Fibroblast of lung (primary cell): ENCODE measurements at regions not wholly inside any gene's neighbourhood (a gene's known extent, or its start where the extent isn't known, plus 50 kb on each side); places are given as distances from the start of the nearest gene placed in this dataset.

Experiments
- DNase-seq, 2 donors: peaks; one replicate each; pipeline versions ENCODE4 v3.0.0 to v3.0.0-alpha.2; 2010; ENCODE audit warnings: low read depth in 2 of 2
- H2AFZ ChIP-seq: 2 replicates; pipeline ENCODE4 v1.5.1; 2012; ENCODE audit warnings: low read length, control low read depth, inconsistent platforms
- H3K27ac ChIP-seq: 2 replicates; pipeline ENCODE4 v1.5.1; 2011; ENCODE audit warnings: low read length, control low read depth; ENCODE audit not compliant: insufficient read depth
- H3K27me3 ChIP-seq: 2 replicates; pipeline ENCODE4 v1.5.1; 2011; ENCODE audit warnings: mild to moderate bottlenecking, low read length; ENCODE audit not compliant: control insufficient read depth, insufficient read depth
- H3K36me3 ChIP-seq: 2 replicates; pipeline ENCODE4 v1.5.1; 2011; ENCODE audit warnings: low read length; ENCODE audit not compliant: control insufficient read depth, insufficient read depth
- H3K4me1 ChIP-seq: 2 replicates; pipeline ENCODE4 v1.5.1; 2011; ENCODE audit warnings: low read length; ENCODE audit not compliant: control insufficient read depth, insufficient read depth; ENCODE audit errors: extremely low read depth
- H3K4me2 ChIP-seq: 2 replicates; pipeline ENCODE4 v1.5.1; 2011; ENCODE audit warnings: low read length, control low read depth; ENCODE audit not compliant: insufficient read depth; ENCODE audit errors: extremely low read depth
- H3K4me3 ChIP-seq, 4 experiments: fragments of 200-600 bp in 1 of 4; sonication (generic) in 1 of 4; replicated peaks in 1 of 4; 2 replicates each; pipeline ENCODE4 v1.5.1; 2011 to 2016; ENCODE audit warnings: low read length in 4 of 4, low read depth in 3 of 4, mild to moderate bottlenecking in 3 of 4, control low read depth in 2 of 4, inconsistent platforms in 1 of 4, mixed read lengths in 1 of 4; ENCODE audit not compliant: insufficient read depth in 1 of 4; ENCODE audit errors: control extremely low read depth in 1 of 4
- H3K79me2 ChIP-seq: 2 replicates; pipeline ENCODE4 v1.5.1; 2012; ENCODE audit warnings: mild to moderate bottlenecking, low read length, inconsistent platforms; ENCODE audit not compliant: control insufficient read depth, insufficient read depth
- H3K9ac ChIP-seq: 2 replicates; pipeline ENCODE4 v1.5.1; 2011; ENCODE audit warnings: mild to moderate bottlenecking, low read length, control low read depth; ENCODE audit not compliant: insufficient read depth
- H3K9me3 ChIP-seq: 2 replicates; pipeline ENCODE4 v1.5.1; 2012; ENCODE audit warnings: low read depth, low read length; ENCODE audit not compliant: control insufficient read depth, insufficient read depth
- H4K20me1 ChIP-seq: 2 replicates; pipeline ENCODE4 v1.5.1; 2011; ENCODE audit warnings: low read length; ENCODE audit not compliant: control insufficient read depth, insufficient read depth; ENCODE audit errors: extremely low read depth
- CTCF ChIP-seq, 2 donors: IDR thresholded peaks in 1 of 2; conservative IDR thresholded peaks in 1 of 2; 1 replicate in 1 of 2; 2 replicates in 1 of 2; pipeline ENCODE4 v1.5.1; 2011 to 2012; ENCODE audit warnings: low read length in 2 of 2, control low read depth in 1 of 2, inconsistent platforms in 1 of 2, low read depth in 1 of 2, mild to moderate bottlenecking in 1 of 2
- EZH2 ChIP-seq: IDR thresholded peaks from 2 replicates; pipeline ENCODE4 v1.5.1; 2012; ENCODE audit warnings: low read length, control low read depth, mild to moderate bottlenecking; ENCODE audit errors: missing control alignments

DNA sequence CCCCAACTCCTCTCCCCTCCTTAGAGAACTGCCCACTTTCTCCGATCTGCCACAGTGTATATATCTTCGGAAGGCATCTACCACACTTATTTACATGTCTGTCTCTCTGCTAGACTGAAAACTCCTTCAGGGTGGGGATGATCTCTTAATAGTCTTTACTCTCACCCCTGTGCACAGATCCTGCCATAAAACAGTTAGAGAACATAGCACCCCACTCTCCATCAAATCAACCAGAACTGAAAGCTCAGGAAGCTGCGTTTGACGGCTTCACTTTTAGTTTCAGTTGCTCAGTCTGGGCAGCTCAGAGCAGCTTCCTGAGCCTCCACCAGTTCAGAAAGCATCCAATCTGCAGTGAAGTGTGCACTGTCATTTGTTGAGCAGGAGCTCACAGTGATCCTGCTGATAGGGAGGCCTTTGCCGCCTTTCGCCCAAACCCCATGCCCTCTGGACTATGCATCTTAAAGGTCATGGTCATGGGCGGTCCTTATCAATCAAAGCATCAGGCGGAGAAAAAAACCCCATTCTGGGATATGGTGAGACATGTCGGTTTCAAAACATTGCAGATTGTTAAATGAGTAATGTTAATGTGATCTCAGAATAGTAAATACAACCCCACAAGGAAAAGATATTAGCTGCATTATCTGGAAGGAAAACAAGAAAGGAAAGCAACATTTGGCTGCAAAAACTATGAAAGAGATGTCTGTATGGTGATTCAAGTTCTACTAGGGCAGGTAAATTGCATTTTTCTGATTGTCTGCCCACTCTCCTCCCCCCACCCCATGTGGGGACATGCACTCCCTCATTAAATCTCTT is 167.1 kb upstream of the ADO start:
- no peaks in the 10 kb centered on the region for H3K36me3 ChIP-seq
- H4K20me1 ChIP-seq, result no peaks in the 10 kb centered on the region
- H3K27me3 ChIP-seq, result no peaks in the 10 kb centered on the region
- peaks cover 14% of the 10 kb centered on the region for H3K4me1 ChIP-seq
- H3K79me2 ChIP-seq, result no peaks in the 10 kb centered on the region
- H3K9ac ChIP-seq, result peak overlapping the region; percentile 45
- H3K27ac ChIP-seq, result peak overlapping the region; percentile 69
- H3K4me2 ChIP-seq, result peak overlapping the region; percentile 69
- no peak for TF ChIP-seq EZH2
- no peak for TF ChIP-seq CTCF (conservative IDR thresholded peaks at IDR 0.05 in 1 of 2, IDR thresholded peaks at IDR 0.05 in 1 of 2; ENCODE audit: low read depth in 1 of 2, low read length in 2 of 2)
- peak overlapping the region; percentile 95 for H2AFZ ChIP-seq
- peak; percentile 57 to 61 for DNase-seq
- no peaks in the 10 kb centered on the region for H3K9me3 ChIP-seq
- peak overlapping the region; percentile 9 to 51 (median 36) for H3K4me3 ChIP-seq

- DNase-seq, result peak; percentile 57 to 59
- peak overlapping the region; percentile 69 for H3K27ac ChIP-seq
- no peak for TF ChIP-seq CTCF (conservative IDR thresholded peaks at IDR 0.05 in 1 of 2, IDR thresholded peaks at IDR 0.05 in 1 of 2; ENCODE audit: low read depth in 1 of 2, low read length in 2 of 2)
- TF ChIP-seq EZH2, result no peak
- peaks cover 14% of the 10 kb centered on the region for H3K4me1 ChIP-seq
- H3K79me2 ChIP-seq, result no peaks in the 10 kb centered on the region
- H3K4me2 ChIP-seq, result peak overlapping the region; percentile 69
- no peaks in the 10 kb centered on the region for H4K20me1 ChIP-seq
- no peak overlapping the region for H3K9ac ChIP-seq
- H2AFZ ChIP-seq, result peak overlapping the region; percentile 95
- no peaks in the 10 kb centered on the region for H3K9me3 ChIP-seq
- H3K27me3 ChIP-seq, result no peaks in the 10 kb centered on the region
- peak overlapping the region in 1 of 4 experiments; percentile 27 for H3K4me3 ChIP-seq
- H3K36me3 ChIP-seq, result no peaks in the 10 kb centered on the region
Measured at GRCh38 chr10:62638062-62638477, 166.4 kb upstream of the ADO start.

DNA sequence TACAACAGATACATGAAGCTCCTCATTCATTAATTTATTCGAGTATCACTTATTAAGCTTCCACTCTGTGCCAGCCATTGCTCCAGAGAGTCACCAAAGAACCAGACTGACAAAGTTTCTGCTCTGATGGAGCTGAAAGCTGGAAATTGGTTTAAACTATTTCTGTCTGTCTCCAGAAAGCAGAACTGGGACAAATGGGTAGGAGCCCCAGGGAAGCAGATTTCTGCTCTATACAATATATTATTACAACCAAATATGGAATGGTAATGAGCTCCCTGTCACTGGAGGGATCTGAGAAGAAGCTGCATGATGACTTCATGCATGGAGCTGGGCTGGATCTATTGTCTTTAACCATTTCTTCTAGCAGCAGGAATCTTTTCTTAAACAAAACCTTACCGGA is 165.4 kb upstream of the ADO start:
- DNase-seq, result no peak
- Histone ChIP-seq H3K79me2 (no peaks in the 10 kb centered on the region), H3K27ac (no peak overlapping the region), H3K36me3 (no peaks in the 10 kb centered on the region), H3K27me3 (no peaks in the 10 kb centered on the region), H3K4me1 (peaks cover 14% of the 10 kb centered on the region), H4K20me1 (no peaks in the 10 kb centered on the region), H3K4me3 (no peak overlapping the region), H3K9me3 (no peaks in the 10 kb centered on the region), H2AFZ (no peak overlapping the region), H3K9ac (no peak overlapping the region), H3K4me2 (no peak overlapping the region)
- no peak for TF ChIP-seq CTCF (conservative IDR thresholded peaks at IDR 0.05 in 1 of 2, IDR thresholded peaks at IDR 0.05 in 1 of 2; ENCODE audit: low read depth in 1 of 2, low read length in 2 of 2)
- no peak for TF ChIP-seq EZH2
